ENCODE measurements at regions not wholly inside any gene's neighbourhood (a gene's known extent, or its start where the extent isn't known, plus 50 kb on each side); places are given as distances from the start of the nearest gene placed in this dataset.

GRCh38 chr15:97849183-97849582 is 111.3 kb upstream of the ARRDC4 start:
- BruUV-seq (replicated peaks) = no TSS peak
- Histone ChIP-seq H2AFZ (ENCODE audit: low read depth, low read length) (no peak overlapping the region), H3K27ac (ENCODE audit: insufficient read depth, low read depth, low read length) (no peak overlapping the region), H3K27me3 (ENCODE audit: control insufficient read depth in 2 of 2, insufficient read depth in 2 of 2, low read length in 2 of 2) (no peaks in the 10 kb centered on the region), H3K9me3 (replicated peaks; ENCODE audit: control insufficient read depth, insufficient read depth, low read length) (peaks cover under 1% of the 10 kb centered on the region), H3K4me1 (ENCODE audit: control insufficient read depth, extremely low read depth, insufficient read depth, low read length) (no peaks in the 10 kb centered on the region), H3K4me3 (replicated peaks in 1 of 3; ENCODE audit: insufficient read depth in 1 of 3, low read depth in 1 of 3, low read length in 3 of 3) (no peak overlapping the region), H4K20me1 (replicated peaks; ENCODE audit: control insufficient read depth, extremely low read depth, insufficient read depth, low read length) (no peaks in the 10 kb centered on the region), H3K4me2 (ENCODE audit: insufficient read depth, low read length) (no peak overlapping the region), H3K9me1 (replicated peaks; ENCODE audit: control insufficient read depth, extremely low read depth, insufficient read depth, low read length) (no peaks in the 10 kb centered on the region), H3K36me3 (ENCODE audit: control insufficient read depth in 2 of 2, extremely low read depth in 1 of 2, insufficient read depth in 2 of 2, low read length in 2 of 2) (no peaks in the 10 kb centered on the region), H3K9ac (replicated peaks; ENCODE audit: extremely low read depth, insufficient read depth, low read length) (no peak overlapping the region), H3K79me2 (ENCODE audit: control insufficient read depth, insufficient read depth, low read length) (no peaks in the 10 kb centered on the region)
- no peak for TF ChIP-seq FOS (IDR thresholded peaks at IDR 0.05; ENCODE audit: borderline replicate concordance, insufficient read depth, low read length)
- TF ChIP-seq CTCF (IDR thresholded peaks at IDR 0.05; ENCODE audit: extremely low read depth in 1 of 2, insufficient read depth in 1 of 2, low read depth in 1 of 2, low read length in 2 of 2) = no peak
- no peak for TF ChIP-seq POLR2AphosphoS5 (IDR thresholded peaks at IDR 0.05; ENCODE audit: insufficient read depth, low read depth, low read length)
- no peak for TF ChIP-seq GATA2 (IDR thresholded peaks at IDR 0.05; ENCODE audit: insufficient read depth, insufficient read length, low read depth, low read length)
- CTCF ChIA-PET = no interaction called here
- intact Hi-C loops (cut with micrococcal nuclease) = no loop called here
- FAIRE-seq = no peak
- POLR2A ChIA-PET = no interaction called here
- no peak for DNase-seq (ENCODE audit: low read depth, low spot score)
- dilution Hi-C loops (cut with MboI; ENCODE audit: extremely low pct_ligation_motif_present, low sequenced_read_pairs) = no loop called here

GRCh38 chr15:97858296-97858695 is 102.2 kb upstream of the ARRDC4 start:
- dilution Hi-C loops (cut with MboI; ENCODE audit: extremely low pct_ligation_motif_present, low sequenced_read_pairs) (no loop called here), intact Hi-C loops (cut with micrococcal nuclease) (no loop called here)
- TF ChIP-seq MAX (IDR thresholded peaks at IDR 0.05; ENCODE audit: insufficient read depth, insufficient read length) = no peak
- TF ChIP-seq POLR2AphosphoS5 (IDR thresholded peaks at IDR 0.05; ENCODE audit: insufficient read depth, low read depth, low read length) = no peak
- TF ChIP-seq CTCF (IDR thresholded peaks at IDR 0.05; ENCODE audit: extremely low read depth in 1 of 2, insufficient read depth in 1 of 2, low read depth in 1 of 2, low read length in 2 of 2) = no peak
- TF ChIP-seq JUN (IDR thresholded peaks at IDR 0.05; ENCODE audit: borderline replicate concordance, insufficient read depth, insufficient read length, low read depth) = no peak
- no peak for TF ChIP-seq POLR2A (IDR thresholded peaks at IDR 0.05; ENCODE audit: low read depth, low read length)
- no peak for TF ChIP-seq GATA2 (IDR thresholded peaks at IDR 0.05; ENCODE audit: insufficient read depth, insufficient read length, low read depth, low read length)
- TF ChIP-seq MYC (IDR thresholded peaks at IDR 0.05; ENCODE audit: low read depth, low read length) = no peak
- TF ChIP-seq EZH2 (IDR thresholded peaks at IDR 0.05; ENCODE audit: borderline replicate concordance, low read depth, low read length, severe bottlenecking) = no peak
- TF ChIP-seq FOS (IDR thresholded peaks at IDR 0.05; ENCODE audit: borderline replicate concordance, insufficient read depth, low read length) = no peak
- FAIRE-seq (no peak), DNase-seq (ENCODE audit: low read depth, low spot score) (no peak)
- no peak overlapping the region for H3K27ac ChIP-seq (ENCODE audit: insufficient read depth, low read depth, low read length)
- ChIA-PET CTCF (no interaction called here), POLR2A (no interaction called here)
- no peaks in the 10 kb centered on the region for H3K9me1 ChIP-seq (replicated peaks; ENCODE audit: control insufficient read depth, extremely low read depth, insufficient read depth, low read length)
- H3K9ac ChIP-seq (replicated peaks; ENCODE audit: extremely low read depth, insufficient read depth, low read length) = no peak overlapping the region
- BruUV-seq (replicated peaks) = no TSS peak
- peaks cover 2% of the 10 kb centered on the region for H3K9me3 ChIP-seq (replicated peaks; ENCODE audit: control insufficient read depth, insufficient read depth, low read length)
- H3K79me2 ChIP-seq (ENCODE audit: control insufficient read depth, insufficient read depth, low read length) = no peaks in the 10 kb centered on the region
- no peaks in the 10 kb centered on the region for H3K27me3 ChIP-seq (ENCODE audit: control insufficient read depth in 2 of 2, insufficient read depth in 2 of 2, low read length in 2 of 2)
- no peaks in the 10 kb centered on the region for H3K4me1 ChIP-seq (ENCODE audit: control insufficient read depth, extremely low read depth, insufficient read depth, low read length)
- H3K36me3 ChIP-seq (ENCODE audit: control insufficient read depth in 2 of 2, extremely low read depth in 1 of 2, insufficient read depth in 2 of 2, low read length in 2 of 2) = no peaks in the 10 kb centered on the region
- no peaks in the 10 kb centered on the region for H4K20me1 ChIP-seq (replicated peaks; ENCODE audit: control insufficient read depth, extremely low read depth, insufficient read depth, low read length)
- no peak overlapping the region for H3K4me2 ChIP-seq (ENCODE audit: insufficient read depth, low read length)
- no peak overlapping the region for H3K4me3 ChIP-seq (replicated peaks in 1 of 3; ENCODE audit: insufficient read depth in 1 of 3, low read depth in 1 of 3, low read length in 3 of 3)
- H2AFZ ChIP-seq (ENCODE audit: low read depth, low read length) = no peak overlapping the region

Measured in endothelial cell of umbilical vein (primary cell).